ENCODE measurements at regions not wholly inside any gene's neighbourhood (a gene's known extent, or its start where the extent isn't known, plus 50 kb on each side); places are given as distances from the start of the nearest gene placed in this dataset.
"Not testable (repeated sequence)": the region's sequence is repeated elsewhere in the genome, so short reads cannot be mapped to it uniquely, and the experiment has no call there.

- Mint-ChIP-seq H3K36me3 (ENCODE audit: low read depth) (no peaks in the 10 kb centered on the region), H3K27ac (ENCODE audit: unreplicated experiment) (no peak overlapping the region), H3K4me1 (ENCODE audit: low read depth) (peaks cover 8% of the 10 kb centered on the region), H3K27me3 (ENCODE audit: low read depth) (peaks cover 38% of the 10 kb centered on the region), H3K9me3 (ENCODE audit: low read depth) (no peaks in the 10 kb centered on the region), H3K4me3 (ENCODE audit: unreplicated experiment) (no peak overlapping the region)
- TF ChIP-seq CTCF (IDR thresholded peaks at IDR 0.05), result no peak
- DNase-seq (ENCODE audit: low spot score), result no peak
Measured at GRCh38 chr11:46207270-46207669, 70.2 kb upstream of the CREB3L1 start.

- not testable (repeated sequence) for DNase-seq (ENCODE audit: low spot score); H3K36me3 Mint-ChIP-seq (ENCODE audit: low read depth); H3K4me3 Mint-ChIP-seq (ENCODE audit: unreplicated experiment); H3K27ac Mint-ChIP-seq (ENCODE audit: unreplicated experiment); H3K4me1 Mint-ChIP-seq (ENCODE audit: low read depth); H3K9me3 Mint-ChIP-seq (ENCODE audit: low read depth)
- H3K27me3 Mint-ChIP-seq (ENCODE audit: low read depth), result peaks cover 45% of the 10 kb centered on the region
Measured at GRCh38 chr11:46204415-46204814, 73.0 kb upstream of the CREB3L1 start.

- H3K27ac Mint-ChIP-seq (ENCODE audit: unreplicated experiment), result no peak overlapping the region
- H3K27me3 Mint-ChIP-seq (ENCODE audit: low read depth), result peaks cover 46% of the 10 kb centered on the region
- TF ChIP-seq CTCF (IDR thresholded peaks at IDR 0.05), result no peak
- no peaks in the 10 kb centered on the region for H3K9me3 Mint-ChIP-seq (ENCODE audit: low read depth)
- H3K4me1 Mint-ChIP-seq (ENCODE audit: low read depth), result no peaks in the 10 kb centered on the region
- DNase-seq (ENCODE audit: low spot score), result no peak
- no peak overlapping the region for H3K4me3 Mint-ChIP-seq (ENCODE audit: unreplicated experiment)
- H3K36me3 Mint-ChIP-seq (ENCODE audit: low read depth), result peaks cover 2% of the 10 kb centered on the region
Measured at GRCh38 chr11:46203746-46204145, 73.7 kb upstream of the CREB3L1 start.

GRCh38 chr11:46202696-46203391 lies 74.6 kb upstream of the CREB3L1 start:
- no peak for DNase-seq (ENCODE audit: low spot score)
- H3K4me3 Mint-ChIP-seq (ENCODE audit: unreplicated experiment), result no peak overlapping the region
- peaks cover 53% of the 10 kb centered on the region for H3K27me3 Mint-ChIP-seq (ENCODE audit: low read depth)
- H3K9me3 Mint-ChIP-seq (ENCODE audit: low read depth), result no peaks in the 10 kb centered on the region
- TF ChIP-seq CTCF (IDR thresholded peaks at IDR 0.05), result no peak
- H3K36me3 Mint-ChIP-seq (ENCODE audit: low read depth), result peaks cover 2% of the 10 kb centered on the region
- H3K4me1 Mint-ChIP-seq (ENCODE audit: low read depth), result no peaks in the 10 kb centered on the region
- H3K27ac Mint-ChIP-seq (ENCODE audit: unreplicated experiment), result no peak overlapping the region

GRCh38 chr11:46202149-46202548 lies 75.3 kb upstream of the CREB3L1 start:
- H3K4me1 Mint-ChIP-seq (ENCODE audit: low read depth), result no peaks in the 10 kb centered on the region
- no peaks in the 10 kb centered on the region for H3K9me3 Mint-ChIP-seq (ENCODE audit: low read depth)
- peaks cover 54% of the 10 kb centered on the region for H3K27me3 Mint-ChIP-seq (ENCODE audit: low read depth)
- no peak for DNase-seq (ENCODE audit: low spot score)
- H3K27ac Mint-ChIP-seq (ENCODE audit: unreplicated experiment), result no peak overlapping the region
- no peak for TF ChIP-seq CTCF (IDR thresholded peaks at IDR 0.05)
- H3K36me3 Mint-ChIP-seq (ENCODE audit: low read depth), result peaks cover 2% of the 10 kb centered on the region
- no peak overlapping the region for H3K4me3 Mint-ChIP-seq (ENCODE audit: unreplicated experiment)

Data from chondrocyte (in vitro differentiated cells).